ENCODE measurements at regions not wholly inside any gene's neighbourhood (a gene's known extent, or its start where the extent isn't known, plus 50 kb on each side); places are given as distances from the start of the nearest gene placed in this dataset.

- TF ChIP-seq CTCF (IDR thresholded peaks at IDR 0.05): no peak
- TF ChIP-seq POLR2AphosphoS5 (IDR thresholded peaks at IDR 0.05): no peak
- TF ChIP-seq POLR2A (IDR thresholded peaks at IDR 0.05): no peak
- TF ChIP-seq EP300 (IDR thresholded peaks at IDR 0.05): no peak
Observed at GRCh38 chr13:22903925-22904324, 276.9 kb upstream of the SGCG start.
